Endothelial cell of umbilical vein (primary cell): ENCODE measurements at regions not wholly inside any gene's neighbourhood (a gene's known extent, or its start where the extent isn't known, plus 50 kb on each side); places are given as distances from the start of the nearest gene placed in this dataset.

Experiments
- BruUV-seq: library from RNA; stranded (reverse); fragments of 400-500 nt; replicated peaks from 2 replicates; lab custom pipeline; 2021; lab: Mats Ljungman, UMichigan
- CTCF ChIA-PET: fragments of 300-600, 350-600 bp; sonication (Branson Sonifier 250); formaldehyde crosslinking; loops from one replicate; lab custom pipeline; 2021; ENCODE audit warnings: antibody characterized with exemption, inconsistent platforms; lab: Charles Lee
- POLR2A ChIA-PET: fragments of 300-600, 350-600 bp; sonication (Branson Sonifier 250); formaldehyde crosslinking; loops from one replicate; lab custom pipeline; 2021; ENCODE audit warnings: antibody characterized with exemption, inconsistent platforms; lab: Charles Lee
- DNase-seq: peaks from one replicate; pipeline ENCODE4 v3.0.0-alpha.2; 2011; ENCODE audit warnings: low read depth, low spot score
- FAIRE-seq: peaks from 2 replicates; lab custom pipeline; 2011; peaks lifted over from hg19 to GRCh38; lab: Jason Lieb, UNC
- H2AFZ ChIP-seq: 2 replicates; pipeline ENCODE4 v1.6.0; 2012; ENCODE audit warnings: low read depth, low read length, control low read depth, inconsistent platforms
- H3K27ac ChIP-seq: 2 replicates; pipeline ENCODE4 v1.5.1; 2011; ENCODE audit warnings: low read depth, mild to moderate bottlenecking, control low read depth, low read length, moderate library complexity; ENCODE audit not compliant: insufficient read depth
- H3K27me3 ChIP-seq, 2 experiments: 2 replicates each; pipeline versions ENCODE4 v1.6.0 to v1.6.1; 2011; ENCODE audit warnings: low read length in 2 of 2, mixed read lengths in 1 of 2; ENCODE audit not compliant: control insufficient read depth in 2 of 2, insufficient read depth in 2 of 2
- H3K36me3 ChIP-seq, 2 experiments: 2 replicates in 1 of 2; 3 replicates in 1 of 2; pipeline ENCODE4 v1.5.1; 2011; ENCODE audit warnings: low read length in 2 of 2, mild to moderate bottlenecking in 1 of 2, moderate library complexity in 1 of 2; ENCODE audit not compliant: control insufficient read depth in 2 of 2, insufficient read depth in 2 of 2; ENCODE audit errors: extremely low read depth in 1 of 2
- H3K4me1 ChIP-seq: 3 replicates; pipeline ENCODE4 v1.5.1; 2011; ENCODE audit warnings: mild to moderate bottlenecking, low read length; ENCODE audit not compliant: control insufficient read depth, insufficient read depth; ENCODE audit errors: extremely low read depth
- H3K4me2 ChIP-seq: 2 replicates; pipeline ENCODE4 v1.6.1; 2011; ENCODE audit warnings: low read length, control low read depth, mixed read lengths; ENCODE audit not compliant: insufficient read depth
- H3K4me3 ChIP-seq, 3 experiments: fragments of 200-600 bp in 1 of 3; sonication (generic), shearing (Covaris generic) in 1 of 3; replicated peaks in 1 of 3; 2 replicates each; pipeline ENCODE4 v1.5.1; 2011 to 2016; ENCODE audit warnings: control low read depth in 3 of 3, low read length in 3 of 3, mild to moderate bottlenecking in 2 of 3, inconsistent platforms in 1 of 3, low read depth in 1 of 3, moderate library complexity in 1 of 3; ENCODE audit not compliant: insufficient read depth in 1 of 3
- H3K79me2 ChIP-seq: 2 replicates; pipeline ENCODE4 v1.6.0; 2012; ENCODE audit warnings: low read length, inconsistent platforms; ENCODE audit not compliant: control insufficient read depth, insufficient read depth
- H3K9ac ChIP-seq: replicated peaks from 2 replicates; pipeline ENCODE3; 2011; ENCODE audit warnings: low read length, control low read depth; ENCODE audit not compliant: insufficient read depth; ENCODE audit errors: extremely low read depth
- H3K9me1 ChIP-seq: replicated peaks from 3 replicates; pipeline ENCODE4 v1.6.0; 2011; ENCODE audit warnings: mild to moderate bottlenecking, low read length; ENCODE audit not compliant: control insufficient read depth, insufficient read depth; ENCODE audit errors: extremely low read depth
- H3K9me3 ChIP-seq: replicated peaks from 2 replicates; pipeline ENCODE4 v1.5.1; 2012; ENCODE audit warnings: low read length, inconsistent platforms; ENCODE audit not compliant: control insufficient read depth, insufficient read depth
- H4K20me1 ChIP-seq: replicated peaks from 2 replicates; pipeline ENCODE3; 2011; ENCODE audit warnings: mild to moderate bottlenecking, low read length; ENCODE audit not compliant: control insufficient read depth, insufficient read depth; ENCODE audit errors: extremely low read depth
- EZH2 ChIP-seq: IDR thresholded peaks from 2 replicates; pipeline ENCODE4 v1.6.1; 2012; ENCODE audit warnings: borderline replicate concordance, low read depth, mild to moderate bottlenecking, moderate library complexity, low read length, inconsistent platforms; ENCODE audit not compliant: severe bottlenecking
- FOS ChIP-seq: IDR thresholded peaks from 2 replicates; pipeline ENCODE4 v1.6.1; 2011; ENCODE audit warnings: mild to moderate bottlenecking, low read length, moderate library complexity, borderline replicate concordance; ENCODE audit not compliant: insufficient read depth
- GATA2 ChIP-seq: IDR thresholded peaks from 2 replicates; pipeline ENCODE4 v1.7.0; 2011; ENCODE audit warnings: low read depth, mild to moderate bottlenecking, moderate library complexity, mixed read lengths, low read length; ENCODE audit not compliant: insufficient read length, insufficient read depth
- JUN ChIP-seq: IDR thresholded peaks from 2 replicates; pipeline ENCODE4 v1.6.1; 2011; ENCODE audit warnings: borderline replicate concordance, low read depth; ENCODE audit not compliant: insufficient read length, insufficient read depth
- MYC ChIP-seq: IDR thresholded peaks from one replicate; pipeline ENCODE4 v1.6.1; 2011; ENCODE audit warnings: mild to moderate bottlenecking, low read depth, low read length
- POLR2A ChIP-seq: IDR thresholded peaks from 2 replicates; pipeline ENCODE4 v1.6.1; 2012; ENCODE audit warnings: low read depth, mild to moderate bottlenecking, control low read depth, low read length
- POLR2AphosphoS5 ChIP-seq: IDR thresholded peaks from 2 replicates; pipeline ENCODE4 v1.6.1; 2012; ENCODE audit warnings: low read depth, mild to moderate bottlenecking, control low read depth, low read length, moderate library complexity; ENCODE audit not compliant: insufficient read depth
- dilution Hi-C: fragments of 300-500 bp; cut with MboI; formaldehyde crosslinking; loops from one replicate; pipeline ENCODE4 v1.15.0; 2019; ENCODE audit warnings: low sequenced_read_pairs; ENCODE audit not compliant: extremely low pct_ligation_motif_present
- intact Hi-C: fragments of 100-400 bp; cut with micrococcal nuclease; formaldehyde crosslinking; loops from one replicate; pipeline ENCODE4 v1.10.0; 2022
- TF ChIP-seq, protein P1 (sequence below), 2 donors: IDR thresholded peaks; 1 replicate in 1 of 2; 2 replicates in 1 of 2; pipeline ENCODE4 v1.5.1; 2011; ENCODE audit warnings: low read length in 2 of 2, mild to moderate bottlenecking in 2 of 2, moderate library complexity in 2 of 2, control low read depth in 1 of 2, inconsistent platforms in 1 of 2, low read depth in 1 of 2; ENCODE audit not compliant: insufficient read depth in 1 of 2; ENCODE audit errors: extremely low read depth in 1 of 2
- TF ChIP-seq, protein P2 (sequence below): IDR thresholded peaks from 2 replicates; pipeline ENCODE4 v1.6.1; 2011; ENCODE audit not compliant: insufficient read depth, insufficient read length

DNA sequence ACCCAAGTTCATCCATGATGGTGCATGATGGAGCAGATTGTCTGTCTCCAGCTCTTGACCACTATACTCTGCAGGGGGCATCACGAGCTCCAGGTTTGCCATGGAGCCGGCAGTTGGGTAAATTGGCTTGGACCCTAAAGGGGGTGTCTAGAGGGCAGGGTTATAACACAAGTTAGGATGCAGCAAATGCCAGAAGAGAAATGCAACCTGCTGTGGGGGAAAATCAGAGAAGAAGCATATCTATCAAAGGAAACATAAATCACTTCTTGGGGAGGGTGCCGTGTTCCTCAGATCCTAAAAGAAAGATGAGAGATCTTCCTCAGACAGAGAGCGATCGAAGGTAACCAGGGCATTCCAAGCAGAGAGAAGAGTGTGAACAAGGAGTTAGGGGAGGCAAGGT is 334.9 kb downstream of the C12orf75 start:
- BruUV-seq = no TSS peak
- dilution Hi-C loops = no loop called here

More for the DNA sequence above, 334.9 kb downstream of the C12orf75 start:
- no peak for DNase-seq
- no peaks in the 10 kb centered on the region for H4K20me1 ChIP-seq
- H3K9ac ChIP-seq = no peak overlapping the region
- POLR2A ChIA-PET = no interaction called here
- H3K4me2 ChIP-seq = no peak overlapping the region
- no peaks in the 10 kb centered on the region for H3K9me3 ChIP-seq
- H3K36me3 ChIP-seq = no peaks in the 10 kb centered on the region
- TF ChIP-seq JUN (no peak), MYC (no peak), FOS (no peak), POLR2A (no peak), EZH2 (no peak), POLR2AphosphoS5 (no peak), GATA2 (no peak)
- TF ChIP-seq, protein P1, sequence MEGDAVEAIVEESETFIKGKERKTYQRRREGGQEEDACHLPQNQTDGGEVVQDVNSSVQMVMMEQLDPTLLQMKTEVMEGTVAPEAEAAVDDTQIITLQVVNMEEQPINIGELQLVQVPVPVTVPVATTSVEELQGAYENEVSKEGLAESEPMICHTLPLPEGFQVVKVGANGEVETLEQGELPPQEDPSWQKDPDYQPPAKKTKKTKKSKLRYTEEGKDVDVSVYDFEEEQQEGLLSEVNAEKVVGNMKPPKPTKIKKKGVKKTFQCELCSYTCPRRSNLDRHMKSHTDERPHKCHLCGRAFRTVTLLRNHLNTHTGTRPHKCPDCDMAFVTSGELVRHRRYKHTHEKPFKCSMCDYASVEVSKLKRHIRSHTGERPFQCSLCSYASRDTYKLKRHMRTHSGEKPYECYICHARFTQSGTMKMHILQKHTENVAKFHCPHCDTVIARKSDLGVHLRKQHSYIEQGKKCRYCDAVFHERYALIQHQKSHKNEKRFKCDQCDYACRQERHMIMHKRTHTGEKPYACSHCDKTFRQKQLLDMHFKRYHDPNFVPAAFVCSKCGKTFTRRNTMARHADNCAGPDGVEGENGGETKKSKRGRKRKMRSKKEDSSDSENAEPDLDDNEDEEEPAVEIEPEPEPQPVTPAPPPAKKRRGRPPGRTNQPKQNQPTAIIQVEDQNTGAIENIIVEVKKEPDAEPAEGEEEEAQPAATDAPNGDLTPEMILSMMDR (IDR thresholded peaks at IDR 0.05; ENCODE audit: extremely low read depth in 1 of 2, insufficient read depth in 1 of 2, low read depth in 1 of 2, low read length in 2 of 2) = no peak
- TF ChIP-seq, protein P2, sequence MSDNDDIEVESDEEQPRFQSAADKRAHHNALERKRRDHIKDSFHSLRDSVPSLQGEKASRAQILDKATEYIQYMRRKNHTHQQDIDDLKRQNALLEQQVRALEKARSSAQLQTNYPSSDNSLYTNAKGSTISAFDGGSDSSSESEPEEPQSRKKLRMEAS = no peak
- H3K27me3 ChIP-seq = no peaks in the 10 kb centered on the region
- no peak overlapping the region for H3K27ac ChIP-seq
- H3K4me1 ChIP-seq = no peaks in the 10 kb centered on the region
- CTCF ChIA-PET = interaction anchor here (1.4 kb wide), 1 partner anchor 12 kb away, joined by 3 read pairs; no protein-coding TSS in a partner anchor
- no peak overlapping the region for H2AFZ ChIP-seq
- no peaks in the 10 kb centered on the region for H3K79me2 ChIP-seq
- no peak overlapping the region for H3K4me3 ChIP-seq
- H3K9me1 ChIP-seq = no peaks in the 10 kb centered on the region
- intact Hi-C loops = no loop called here
- no peak for FAIRE-seq
